ENCODE measurements at regions not wholly inside any gene's neighbourhood (a gene's known extent, or its start where the extent isn't known, plus 50 kb on each side); places are given as distances from the start of the nearest gene placed in this dataset.
A peak's percentile ranks its signal among the peaks of the same experiment; 100 is the strongest.

GRCh38 chr17:71472809-71473789 lies 647.7 kb upstream of the SOX9 start:
- H3K4me1 Mint-ChIP-seq (ENCODE audit: low read depth, unreplicated experiment), result peaks cover 27% of the 10 kb centered on the region
- DNase-seq, result peak; percentile 57
- H3K27ac Mint-ChIP-seq (ENCODE audit: unreplicated experiment), result no peak overlapping the region
- CTCF ChIA-PET, result interaction anchor here (0.6 to 1.8 kb wide), 8 partner anchors 11 to 647 kb away, joined by 3 to 11 read pairs (median 4); no protein-coding TSS in a partner anchor
- H3K27me3 Mint-ChIP-seq (ENCODE audit: unreplicated experiment), result no peaks in the 10 kb centered on the region
- TF ChIP-seq CTCF (IDR thresholded peaks at IDR 0.05; ENCODE audit: unreplicated experiment), result peak; percentile 68
- H3K36me3 Mint-ChIP-seq (ENCODE audit: insufficient read depth, unreplicated experiment), result no peaks in the 10 kb centered on the region
- H3K9me3 Mint-ChIP-seq (ENCODE audit: low read depth, unreplicated experiment), result no peaks in the 10 kb centered on the region
- no TSS peak for BruUV-seq (replicated peaks)
- intact Hi-C loops (cut with micrococcal nuclease; ENCODE audit: unreplicated experiment), result loop anchor here (1.0 to 5.0 kb wide), 4 partner anchors 159 to 645 kb away; no protein-coding TSS in a partner anchor
- no peak overlapping the region for H3K4me3 Mint-ChIP-seq (ENCODE audit: low read depth, unreplicated experiment)

- BruUV-seq (replicated peaks), result no TSS peak
- H3K36me3 Mint-ChIP-seq (ENCODE audit: insufficient read depth, unreplicated experiment), result no peaks in the 10 kb centered on the region
- CTCF ChIA-PET, result no interaction called here
- peaks cover 9% of the 10 kb centered on the region for H3K4me1 Mint-ChIP-seq (ENCODE audit: low read depth, unreplicated experiment)
- no peak for DNase-seq
- no peak overlapping the region for H3K4me3 Mint-ChIP-seq (ENCODE audit: low read depth, unreplicated experiment)
- intact Hi-C loops (cut with micrococcal nuclease; ENCODE audit: unreplicated experiment), result no loop called here
- H3K9me3 Mint-ChIP-seq (ENCODE audit: low read depth, unreplicated experiment), result no peaks in the 10 kb centered on the region
- no peak overlapping the region for H3K27ac Mint-ChIP-seq (ENCODE audit: unreplicated experiment)
- no peak for TF ChIP-seq CTCF (IDR thresholded peaks at IDR 0.05; ENCODE audit: unreplicated experiment)
- no peaks in the 10 kb centered on the region for H3K27me3 Mint-ChIP-seq (ENCODE audit: unreplicated experiment)
These were observed 643.5 kb upstream of the SOX9 start for GRCh38 chr17:71477356-71477755.

GRCh38 chr17:71480099-71480498 lies 640.7 kb upstream of the SOX9 start:
- Mint-ChIP-seq H3K36me3 (ENCODE audit: insufficient read depth, unreplicated experiment) (no peaks in the 10 kb centered on the region), H3K27ac (ENCODE audit: unreplicated experiment) (no peak overlapping the region), H3K27me3 (ENCODE audit: unreplicated experiment) (no peaks in the 10 kb centered on the region), H3K4me1 (ENCODE audit: low read depth, unreplicated experiment) (no peaks in the 10 kb centered on the region), H3K4me3 (ENCODE audit: low read depth, unreplicated experiment) (no peak overlapping the region), H3K9me3 (ENCODE audit: low read depth, unreplicated experiment) (no peaks in the 10 kb centered on the region)
- CTCF ChIA-PET, result interaction anchor here (0.7 kb wide), 1 partner anchor 313 kb away, joined by 4 read pairs; no protein-coding TSS in a partner anchor
- intact Hi-C loops (cut with micrococcal nuclease; ENCODE audit: unreplicated experiment), result no loop called here
- no peak for DNase-seq
- no peak for TF ChIP-seq CTCF (IDR thresholded peaks at IDR 0.05; ENCODE audit: unreplicated experiment)
- BruUV-seq (replicated peaks), result no TSS peak

GRCh38 chr17:71482625-71483024 lies 638.2 kb upstream of the SOX9 start:
- intact Hi-C loops (cut with micrococcal nuclease; ENCODE audit: unreplicated experiment), result no loop called here
- no peak for DNase-seq
- H3K36me3 Mint-ChIP-seq (ENCODE audit: insufficient read depth, unreplicated experiment), result no peaks in the 10 kb centered on the region
- H3K4me3 Mint-ChIP-seq (ENCODE audit: low read depth, unreplicated experiment), result no peak overlapping the region
- no peaks in the 10 kb centered on the region for H3K27me3 Mint-ChIP-seq (ENCODE audit: unreplicated experiment)
- no peaks in the 10 kb centered on the region for H3K9me3 Mint-ChIP-seq (ENCODE audit: low read depth, unreplicated experiment)
- no peak for TF ChIP-seq CTCF (IDR thresholded peaks at IDR 0.05; ENCODE audit: unreplicated experiment)
- H3K27ac Mint-ChIP-seq (ENCODE audit: unreplicated experiment), result no peak overlapping the region
- no TSS peak for BruUV-seq (replicated peaks)
- no peaks in the 10 kb centered on the region for H3K4me1 Mint-ChIP-seq (ENCODE audit: low read depth, unreplicated experiment)
- CTCF ChIA-PET, result no interaction called here
